ENCODE measurements at regions not wholly inside any gene's neighbourhood (a gene's known extent, or its start where the extent isn't known, plus 50 kb on each side); places are given as distances from the start of the nearest gene placed in this dataset.
A peak's percentile ranks its signal among the peaks of the same experiment; 100 is the strongest.

GRCh38 chr15:91593653-91594052 is 259.9 kb upstream of the SLCO3A1 start:
- H3K9ac ChIP-seq (ENCODE audit: insufficient read depth, low read length), result no peak overlapping the region
- no peaks in the 10 kb centered on the region for H3K36me3 ChIP-seq (ENCODE audit: control insufficient read depth, insufficient read depth, low read length)
- no peak overlapping the region for H3K4me2 ChIP-seq (ENCODE audit: extremely low read depth, insufficient read depth, low read length)
- no peak overlapping the region for H3K4me3 ChIP-seq (replicated peaks in 1 of 4; ENCODE audit: control extremely low read depth in 1 of 4, insufficient read depth in 1 of 4, low read depth in 3 of 4, low read length in 4 of 4)
- no peak overlapping the region for H2AFZ ChIP-seq (ENCODE audit: low read length)
- H3K27ac ChIP-seq (ENCODE audit: insufficient read depth, low read length), result no peak overlapping the region
- no peaks in the 10 kb centered on the region for H3K9me3 ChIP-seq (ENCODE audit: control insufficient read depth, insufficient read depth, low read depth, low read length)
- no peaks in the 10 kb centered on the region for H3K4me1 ChIP-seq (ENCODE audit: control insufficient read depth, extremely low read depth, insufficient read depth, low read length)
- no peak for DNase-seq (ENCODE audit: low read depth in 2 of 2)
- TF ChIP-seq, protein P1, sequence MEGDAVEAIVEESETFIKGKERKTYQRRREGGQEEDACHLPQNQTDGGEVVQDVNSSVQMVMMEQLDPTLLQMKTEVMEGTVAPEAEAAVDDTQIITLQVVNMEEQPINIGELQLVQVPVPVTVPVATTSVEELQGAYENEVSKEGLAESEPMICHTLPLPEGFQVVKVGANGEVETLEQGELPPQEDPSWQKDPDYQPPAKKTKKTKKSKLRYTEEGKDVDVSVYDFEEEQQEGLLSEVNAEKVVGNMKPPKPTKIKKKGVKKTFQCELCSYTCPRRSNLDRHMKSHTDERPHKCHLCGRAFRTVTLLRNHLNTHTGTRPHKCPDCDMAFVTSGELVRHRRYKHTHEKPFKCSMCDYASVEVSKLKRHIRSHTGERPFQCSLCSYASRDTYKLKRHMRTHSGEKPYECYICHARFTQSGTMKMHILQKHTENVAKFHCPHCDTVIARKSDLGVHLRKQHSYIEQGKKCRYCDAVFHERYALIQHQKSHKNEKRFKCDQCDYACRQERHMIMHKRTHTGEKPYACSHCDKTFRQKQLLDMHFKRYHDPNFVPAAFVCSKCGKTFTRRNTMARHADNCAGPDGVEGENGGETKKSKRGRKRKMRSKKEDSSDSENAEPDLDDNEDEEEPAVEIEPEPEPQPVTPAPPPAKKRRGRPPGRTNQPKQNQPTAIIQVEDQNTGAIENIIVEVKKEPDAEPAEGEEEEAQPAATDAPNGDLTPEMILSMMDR (conservative IDR thresholded peaks at IDR 0.05 in 1 of 2, IDR thresholded peaks at IDR 0.05 in 1 of 2; ENCODE audit: low read depth in 1 of 2, low read length in 2 of 2), result no peak
- no peak for TF ChIP-seq EZH2 (IDR thresholded peaks at IDR 0.05; ENCODE audit: low read length, missing control alignments)
- no peaks in the 10 kb centered on the region for H3K79me2 ChIP-seq (ENCODE audit: control insufficient read depth, insufficient read depth, low read length)
- H3K27me3 ChIP-seq (ENCODE audit: control insufficient read depth, insufficient read depth, low read length), result no peaks in the 10 kb centered on the region
- H4K20me1 ChIP-seq (ENCODE audit: control insufficient read depth, extremely low read depth, insufficient read depth, low read length), result no peaks in the 10 kb centered on the region

GRCh38 chr15:91599261-91599660 is 254.2 kb upstream of the SLCO3A1 start:
- no peak overlapping the region for H3K4me3 ChIP-seq (replicated peaks in 1 of 4; ENCODE audit: control extremely low read depth in 1 of 4, insufficient read depth in 1 of 4, low read depth in 3 of 4, low read length in 4 of 4)
- H3K4me1 ChIP-seq (ENCODE audit: control insufficient read depth, extremely low read depth, insufficient read depth, low read length), result no peaks in the 10 kb centered on the region
- H3K4me2 ChIP-seq (ENCODE audit: extremely low read depth, insufficient read depth, low read length), result no peak overlapping the region
- no peak overlapping the region for H3K9ac ChIP-seq (ENCODE audit: insufficient read depth, low read length)
- H3K9me3 ChIP-seq (ENCODE audit: control insufficient read depth, insufficient read depth, low read depth, low read length), result no peaks in the 10 kb centered on the region
- DNase-seq (ENCODE audit: low read depth in 2 of 2), result no peak
- no peaks in the 10 kb centered on the region for H3K79me2 ChIP-seq (ENCODE audit: control insufficient read depth, insufficient read depth, low read length)
- no peak for TF ChIP-seq EZH2 (IDR thresholded peaks at IDR 0.05; ENCODE audit: low read length, missing control alignments)
- TF ChIP-seq, protein P1 (conservative IDR thresholded peaks at IDR 0.05 in 1 of 2, IDR thresholded peaks at IDR 0.05 in 1 of 2; ENCODE audit: low read depth in 1 of 2, low read length in 2 of 2), result no peak
- no peak overlapping the region for H3K27ac ChIP-seq (ENCODE audit: insufficient read depth, low read length)
- H4K20me1 ChIP-seq (ENCODE audit: control insufficient read depth, extremely low read depth, insufficient read depth, low read length), result no peaks in the 10 kb centered on the region
- no peak overlapping the region for H2AFZ ChIP-seq (ENCODE audit: low read length)
- no peaks in the 10 kb centered on the region for H3K27me3 ChIP-seq (ENCODE audit: control insufficient read depth, insufficient read depth, low read length)
- H3K36me3 ChIP-seq (ENCODE audit: control insufficient read depth, insufficient read depth, low read length), result no peaks in the 10 kb centered on the region

DNA sequence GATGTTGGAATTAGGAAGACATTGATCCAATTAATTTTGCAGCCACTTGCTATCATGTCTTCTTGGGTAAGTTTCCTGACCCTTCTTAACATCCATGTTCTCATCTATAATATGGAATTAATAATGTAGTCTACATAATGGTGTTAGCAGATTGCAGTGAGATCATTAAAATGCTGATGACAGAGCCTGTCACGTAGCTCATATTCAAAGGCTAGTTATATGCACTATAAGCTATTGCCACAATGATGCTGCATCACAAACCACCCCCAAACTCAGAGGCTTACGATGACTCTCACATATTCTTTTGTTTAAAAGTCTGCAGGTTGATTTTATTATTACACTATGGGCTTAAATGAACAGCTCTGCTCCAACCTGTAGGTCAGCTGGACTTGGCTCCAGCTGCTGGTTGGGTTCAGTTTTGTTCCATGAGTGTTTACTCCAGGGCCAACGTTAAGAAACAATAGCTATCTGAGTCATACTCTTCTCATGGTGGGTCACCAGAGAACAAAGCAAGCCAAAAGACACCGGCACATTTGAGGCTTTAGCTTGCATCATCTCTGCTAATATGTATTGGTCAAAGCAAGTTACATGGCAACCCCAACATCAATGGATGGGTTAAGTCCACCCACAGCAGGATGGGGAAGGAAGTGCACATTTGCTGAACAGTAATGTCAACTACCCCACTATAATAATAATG is 250.0 kb upstream of the SLCO3A1 start:
- Histone ChIP-seq H4K20me1 (ENCODE audit: control insufficient read depth, extremely low read depth, insufficient read depth, low read length) (no peaks in the 10 kb centered on the region), H3K36me3 (ENCODE audit: control insufficient read depth, insufficient read depth, low read length) (no peaks in the 10 kb centered on the region), H3K9ac (ENCODE audit: insufficient read depth, low read length) (no peak overlapping the region), H3K4me2 (ENCODE audit: extremely low read depth, insufficient read depth, low read length) (no peak overlapping the region), H3K27ac (ENCODE audit: insufficient read depth, low read length) (no peak overlapping the region), H3K4me3 (replicated peaks in 1 of 4; ENCODE audit: control extremely low read depth in 1 of 4, insufficient read depth in 1 of 4, low read depth in 3 of 4, low read length in 4 of 4) (no peak overlapping the region), H3K4me1 (ENCODE audit: control insufficient read depth, extremely low read depth, insufficient read depth, low read length) (no peaks in the 10 kb centered on the region), H3K27me3 (ENCODE audit: control insufficient read depth, insufficient read depth, low read length) (no peaks in the 10 kb centered on the region), H3K79me2 (ENCODE audit: control insufficient read depth, insufficient read depth, low read length) (no peaks in the 10 kb centered on the region), H2AFZ (ENCODE audit: low read length) (no peak overlapping the region), H3K9me3 (ENCODE audit: control insufficient read depth, insufficient read depth, low read depth, low read length) (no peaks in the 10 kb centered on the region)
- TF ChIP-seq, protein P1 (conservative IDR thresholded peaks at IDR 0.05 in 1 of 2, IDR thresholded peaks at IDR 0.05 in 1 of 2; ENCODE audit: low read depth in 1 of 2, low read length in 2 of 2), result no peak
- no peak for TF ChIP-seq EZH2 (IDR thresholded peaks at IDR 0.05; ENCODE audit: low read length, missing control alignments)
- DNase-seq (ENCODE audit: low read depth in 2 of 2), result peak in 1 of 2 donors; percentile 34
